ENCODE measurements at regions not wholly inside any gene's neighbourhood (a gene's known extent, or its start where the extent isn't known, plus 50 kb on each side); places are given as distances from the start of the nearest gene placed in this dataset.

DNA sequence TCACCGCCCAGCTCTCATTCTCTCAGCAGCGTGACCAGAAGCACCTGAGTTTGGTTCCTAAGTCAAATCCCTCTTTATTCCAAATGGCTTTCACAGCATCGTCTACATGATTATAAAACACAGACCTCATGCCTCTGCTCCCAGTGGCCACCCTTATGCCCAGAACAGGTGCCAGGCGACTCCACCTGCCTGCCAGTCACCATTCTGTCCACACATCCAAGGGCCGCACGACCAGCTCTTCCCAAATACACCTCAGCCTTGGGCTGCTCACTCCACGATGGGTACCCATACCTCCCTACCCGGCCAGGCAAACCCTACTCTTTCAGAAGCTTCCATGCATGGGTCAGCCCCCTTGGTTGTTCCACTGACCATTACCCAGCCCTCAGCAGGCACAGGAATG, 851.6 kb upstream of the SALL3 start:
- DNase-seq: no peak

DNA sequence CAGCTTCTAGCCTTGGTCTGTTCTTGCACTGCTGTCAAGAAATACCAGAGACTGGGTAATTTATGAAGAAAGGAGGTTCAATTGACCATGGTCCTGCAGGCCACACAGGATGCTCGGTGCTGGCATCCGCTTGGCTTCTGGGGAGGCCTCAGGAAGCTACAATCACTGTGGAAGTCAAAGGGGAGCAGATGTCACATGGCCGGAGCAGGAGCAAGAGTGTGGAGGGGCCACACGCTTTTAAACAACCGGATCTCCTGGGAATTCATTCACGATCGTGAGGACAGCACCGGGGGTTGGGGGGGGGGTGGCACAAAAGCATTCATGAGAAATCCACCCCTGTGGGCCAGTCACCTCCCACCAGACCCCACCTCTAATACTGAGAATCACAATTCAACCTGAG, 850.4 kb upstream of the SALL3 start:
- no peak for DNase-seq

DNA sequence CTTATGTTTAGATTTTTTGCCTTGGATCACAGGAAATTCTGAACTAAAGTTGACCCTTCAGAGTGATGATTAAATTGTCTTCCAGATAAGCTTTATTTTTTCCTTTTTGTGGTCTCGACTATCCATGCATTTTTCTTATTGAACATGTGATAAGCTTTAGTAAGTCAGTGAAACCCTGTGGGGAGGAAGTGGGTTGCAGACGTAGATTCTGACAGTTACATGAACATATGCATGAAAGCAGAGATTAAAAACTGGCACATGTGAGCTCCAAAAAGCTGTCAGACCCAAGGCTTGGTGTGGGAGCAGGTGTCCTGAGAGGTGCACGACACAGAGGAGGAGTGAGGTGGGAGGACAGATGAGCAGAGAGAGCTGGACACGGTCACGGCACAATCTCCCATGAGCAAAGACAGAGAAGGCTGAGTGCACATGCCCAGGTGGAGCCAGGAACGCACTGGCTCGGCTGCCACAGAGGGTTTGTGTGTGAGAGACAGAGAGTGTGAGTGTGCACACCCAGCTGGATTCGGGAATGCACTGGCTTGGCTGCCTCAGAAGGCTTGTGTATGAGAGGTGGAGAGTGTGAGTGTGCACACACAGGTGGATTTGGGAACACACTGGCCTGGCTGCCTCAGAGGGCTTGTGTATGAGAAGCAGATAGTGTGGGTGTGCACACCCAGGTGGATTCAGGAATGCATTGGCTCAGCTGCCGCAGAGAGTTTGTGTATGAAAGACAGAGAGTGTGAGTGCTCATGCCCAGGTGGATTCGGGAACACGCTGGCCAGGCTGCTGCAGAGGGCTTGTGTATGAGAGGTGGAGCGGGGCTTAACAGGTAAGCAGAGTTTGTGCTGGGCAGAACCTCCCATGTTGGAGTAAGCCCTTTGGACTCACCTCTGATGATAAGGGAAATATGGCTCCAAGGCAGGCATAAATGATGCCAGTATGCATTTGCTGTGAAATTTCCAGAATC, 849.1 kb upstream of the SALL3 start:
- DNase-seq: no peak

DNA sequence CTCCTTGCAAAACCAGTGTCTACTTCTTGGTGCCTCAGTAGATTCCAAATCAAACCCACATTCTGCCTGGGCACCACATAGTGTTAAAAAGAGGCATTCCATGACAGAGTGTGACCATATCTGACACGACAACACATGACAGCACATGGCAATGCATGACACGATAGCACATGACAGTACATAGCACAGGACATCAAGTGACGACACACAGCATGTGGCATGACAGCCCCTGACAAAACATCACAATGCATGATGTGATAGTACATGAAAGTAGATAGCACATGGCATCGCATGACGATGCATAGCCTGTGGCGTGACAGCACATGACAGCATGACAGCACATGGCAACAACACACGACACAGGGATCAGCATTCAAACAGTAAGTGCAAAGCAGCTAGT, 845.9 kb upstream of the SALL3 start:
- no peak for DNase-seq

DNA sequence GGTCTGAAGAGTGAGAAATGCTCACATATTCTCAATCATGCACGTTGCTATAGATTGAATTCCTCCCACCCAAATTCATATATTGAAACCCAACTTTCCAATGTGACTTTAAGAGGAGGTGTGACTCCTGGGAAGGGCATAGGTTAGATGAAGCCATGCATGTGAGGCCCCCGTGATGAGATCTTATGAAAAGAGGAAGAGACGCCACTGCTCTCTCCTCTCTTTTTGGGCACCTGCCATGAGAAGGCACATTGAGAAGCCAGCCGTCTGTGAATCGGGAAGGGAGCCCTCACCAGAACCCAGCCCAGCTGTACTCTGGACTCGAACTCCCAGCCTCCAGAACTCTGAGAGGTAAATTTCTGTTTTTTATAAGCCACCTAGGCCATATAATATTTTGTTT, 842.6 kb upstream of the SALL3 start:
- DNase-seq: no peak

DNA sequence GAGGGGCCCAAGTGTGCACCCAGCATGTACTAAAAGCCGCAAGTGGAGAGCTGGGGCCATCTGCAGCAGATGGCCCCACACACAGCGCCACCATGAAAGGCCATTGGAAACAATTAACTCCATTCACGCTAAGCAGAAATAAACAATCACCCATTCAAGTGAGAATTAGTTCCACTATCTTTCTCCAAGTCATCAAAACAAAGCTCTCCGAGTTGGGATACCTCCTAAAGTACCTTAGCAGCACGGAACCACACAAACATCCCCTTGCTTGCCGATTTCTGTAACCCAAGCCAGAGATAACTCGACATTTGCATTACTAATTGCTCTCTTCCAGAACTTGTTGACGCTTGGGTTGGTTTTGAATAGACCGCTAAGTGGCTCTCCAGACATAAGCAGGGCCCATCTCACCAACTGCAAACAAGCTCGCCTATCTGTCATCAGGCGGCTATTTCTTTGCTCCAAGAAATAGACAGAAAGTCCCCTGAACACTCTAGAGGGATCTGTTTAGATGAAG, 840.6 kb upstream of the SALL3 start:
- DNase-seq: peak; percentile 70

DNA sequence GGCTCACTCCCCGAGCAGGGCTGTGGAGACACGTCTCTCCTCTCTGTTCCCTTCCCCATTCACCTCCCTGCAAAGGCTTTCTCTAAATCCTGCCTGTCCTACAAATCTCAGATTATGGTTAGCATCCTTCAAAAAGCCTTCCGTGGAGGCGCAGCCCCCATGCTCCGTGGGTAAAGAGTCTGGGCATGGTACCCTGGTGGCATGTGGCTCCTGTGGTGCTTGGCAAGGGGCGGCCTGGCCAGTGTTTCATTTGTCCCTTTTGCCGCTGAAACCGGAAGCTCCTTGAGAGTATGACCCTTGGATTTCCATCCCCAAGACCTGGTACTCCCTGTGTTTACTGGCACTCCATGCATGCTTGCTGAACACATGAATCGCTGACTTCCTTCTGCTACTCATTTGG, 839.3 kb upstream of the SALL3 start:
- no peak for DNase-seq

DNA sequence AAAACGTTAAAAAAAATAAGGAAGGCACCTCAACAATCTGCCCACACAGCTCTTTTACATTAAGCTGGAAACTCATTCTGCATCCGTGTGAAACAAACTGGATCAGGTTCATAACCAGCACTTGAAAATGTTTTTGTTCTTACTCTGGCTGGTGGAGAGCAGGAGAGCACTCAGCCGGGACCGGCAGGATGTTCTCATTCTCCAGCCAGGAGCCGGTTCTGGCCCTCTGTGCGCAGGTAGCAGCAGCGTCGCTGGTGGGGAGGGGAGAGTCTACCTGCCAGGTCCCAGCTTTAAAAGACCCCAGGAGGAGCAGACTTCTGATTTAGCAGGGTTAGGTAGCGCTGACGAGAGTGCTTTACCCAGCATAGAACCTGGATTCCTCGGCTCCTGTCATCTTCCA, 834.9 kb upstream of the SALL3 start:
- no peak for DNase-seq

DNA sequence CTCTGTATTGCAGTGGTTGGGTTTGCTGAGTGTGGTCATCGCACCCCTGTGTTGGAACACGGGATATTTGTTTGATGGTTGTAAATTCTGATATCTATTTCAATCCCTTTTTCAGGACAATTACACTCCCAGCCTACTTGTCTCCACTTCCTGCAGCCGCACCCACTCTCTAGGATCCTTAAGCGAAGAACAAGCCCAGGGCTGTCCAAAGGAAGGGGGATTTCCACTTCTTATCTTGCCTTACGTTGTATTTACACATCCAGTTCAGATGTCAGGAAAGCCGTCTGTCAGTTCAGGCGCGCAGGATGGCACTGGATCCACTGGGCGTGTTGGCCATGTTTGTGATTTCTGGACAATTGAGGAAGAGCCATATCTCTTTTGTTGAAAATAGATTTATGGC, 834.5 kb upstream of the SALL3 start:
- DNase-seq: no peak

DNA sequence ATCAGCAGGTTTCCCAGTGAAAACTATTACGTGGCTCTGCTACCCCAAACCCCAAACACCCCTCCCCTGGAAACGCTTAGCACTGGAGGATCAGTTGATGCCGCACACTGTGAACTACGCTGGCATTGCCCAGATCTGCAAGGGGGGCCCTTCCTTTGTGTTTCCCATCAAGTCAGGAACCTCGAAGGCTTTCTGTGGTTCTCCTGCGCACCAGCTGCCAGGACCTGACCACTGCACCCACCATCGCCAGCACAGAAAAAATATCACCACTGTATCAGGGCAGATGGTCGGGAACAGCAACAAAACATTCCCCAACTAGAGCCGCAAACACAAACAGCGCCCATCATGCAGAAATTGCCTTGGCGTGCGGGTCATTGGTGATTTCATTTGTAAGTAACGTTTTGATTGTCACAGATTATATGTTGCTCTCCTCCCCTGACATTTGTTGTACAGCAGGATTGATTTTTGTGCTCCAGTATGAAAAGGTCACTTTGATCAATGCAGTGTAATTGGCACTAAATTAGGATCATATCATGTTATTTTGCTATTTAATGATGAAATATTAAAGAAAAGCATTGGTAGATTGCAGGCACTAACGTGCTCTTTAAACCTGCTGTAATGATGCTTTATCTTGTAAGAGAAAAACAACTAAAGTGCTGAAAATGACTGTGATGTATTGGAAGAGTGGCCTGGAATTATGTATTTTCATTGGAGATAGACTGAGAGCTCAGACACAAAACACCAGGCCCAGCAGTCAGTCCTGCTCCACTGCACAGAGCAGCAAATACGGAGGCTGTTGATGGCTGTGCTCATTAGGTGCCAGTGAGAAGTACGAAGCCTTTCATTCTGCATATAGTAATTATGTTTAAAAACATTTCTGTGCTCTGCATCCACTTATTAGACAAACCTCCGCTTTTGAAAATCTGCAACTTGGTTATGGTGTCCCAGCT, 833.2 kb upstream of the SALL3 start:
- DNase-seq: no peak

DNA sequence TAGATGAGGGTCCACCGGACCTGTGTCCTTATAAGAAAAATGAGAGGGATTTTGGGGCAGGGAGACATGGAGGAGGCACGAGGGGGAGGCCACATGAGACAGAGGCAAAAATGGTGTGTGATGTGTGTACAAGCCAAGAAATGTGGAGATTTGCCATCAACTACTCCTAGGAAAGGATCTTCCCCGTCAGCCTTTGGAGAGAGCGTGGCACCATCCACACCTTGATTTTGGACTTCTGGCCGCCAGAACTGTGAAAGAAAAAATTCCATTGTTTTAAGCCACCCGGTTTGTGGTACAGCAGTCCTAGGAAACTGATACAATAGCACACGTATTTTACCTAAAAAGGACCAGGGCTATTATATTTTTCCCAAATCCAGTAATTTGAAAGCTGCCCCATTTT, 829.0 kb upstream of the SALL3 start:
- no peak for DNase-seq

DNA sequence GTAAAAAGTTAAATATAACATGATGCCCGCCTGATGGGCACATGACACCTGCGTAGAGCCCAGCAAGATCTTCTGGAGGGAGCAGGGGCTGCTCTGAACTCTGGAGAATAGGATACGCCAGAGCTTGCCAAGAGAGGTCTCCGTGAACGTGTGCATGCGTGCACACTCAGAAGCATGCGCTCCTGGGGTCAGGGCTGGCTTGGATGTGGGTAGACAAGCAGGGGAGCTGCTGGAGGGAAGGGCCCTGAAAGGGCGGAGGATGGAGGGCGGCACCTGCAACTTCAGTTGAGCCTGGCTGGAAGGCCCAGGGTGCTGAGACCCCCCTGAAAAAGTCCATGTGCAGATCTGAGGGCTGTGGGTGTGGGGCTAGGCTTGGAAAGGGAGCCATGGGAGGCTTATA, 828.4 kb upstream of the SALL3 start:
- DNase-seq: no peak

DNA sequence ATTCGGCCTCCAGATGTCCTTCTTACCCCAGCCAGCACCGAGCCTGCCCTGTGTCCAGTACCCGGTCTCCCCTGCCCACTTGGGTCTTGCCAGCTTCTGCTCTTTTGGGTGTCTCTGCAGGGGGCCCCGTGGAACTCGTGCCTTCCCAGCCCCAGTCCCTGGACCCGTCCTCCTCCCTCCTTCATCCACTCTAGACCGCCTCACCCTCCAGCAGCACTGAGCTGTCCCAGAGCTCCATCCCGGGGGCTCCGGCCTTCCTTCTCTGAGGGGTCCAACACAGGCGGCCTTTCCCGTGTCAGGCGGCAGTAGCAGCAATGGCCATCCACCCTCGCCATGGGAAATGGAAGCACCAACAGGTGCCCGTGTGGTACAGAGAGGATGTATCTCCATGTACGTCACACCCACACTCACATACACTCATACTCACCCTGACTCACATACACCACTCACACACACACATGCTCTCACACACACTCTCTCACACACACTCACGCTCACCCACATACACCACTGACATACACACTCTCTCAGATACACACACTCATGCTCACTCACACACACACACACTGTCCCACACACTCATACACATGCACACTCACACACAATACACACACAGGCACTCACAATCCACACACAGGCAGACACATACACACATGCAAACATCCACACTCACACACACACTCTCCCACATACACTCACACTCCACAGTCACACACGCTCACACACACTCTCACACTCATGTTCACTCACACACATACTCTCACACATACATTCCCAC, 827.5 kb upstream of the SALL3 start:
- no peak for DNase-seq

DNA sequence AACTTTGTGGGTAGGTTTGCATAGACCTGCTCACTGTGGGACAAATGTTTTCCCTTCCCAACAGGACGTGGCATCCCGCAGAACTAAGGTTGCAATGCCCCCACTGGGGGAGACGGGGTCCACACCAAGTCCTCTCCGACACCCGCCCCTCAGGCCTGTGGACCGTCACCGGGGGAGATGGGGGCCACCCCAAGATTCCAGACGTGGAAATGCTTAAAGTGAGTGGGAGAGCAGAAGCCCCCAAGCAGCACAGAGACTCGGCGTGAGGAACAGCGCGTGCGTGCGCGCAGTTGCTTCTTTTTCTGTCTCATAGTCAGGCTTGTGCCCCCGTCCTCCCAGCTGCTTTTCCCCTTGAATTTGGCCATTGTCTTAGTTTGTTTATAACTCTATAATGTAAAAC, 826.3 kb upstream of the SALL3 start:
- DNase-seq: no peak

DNA sequence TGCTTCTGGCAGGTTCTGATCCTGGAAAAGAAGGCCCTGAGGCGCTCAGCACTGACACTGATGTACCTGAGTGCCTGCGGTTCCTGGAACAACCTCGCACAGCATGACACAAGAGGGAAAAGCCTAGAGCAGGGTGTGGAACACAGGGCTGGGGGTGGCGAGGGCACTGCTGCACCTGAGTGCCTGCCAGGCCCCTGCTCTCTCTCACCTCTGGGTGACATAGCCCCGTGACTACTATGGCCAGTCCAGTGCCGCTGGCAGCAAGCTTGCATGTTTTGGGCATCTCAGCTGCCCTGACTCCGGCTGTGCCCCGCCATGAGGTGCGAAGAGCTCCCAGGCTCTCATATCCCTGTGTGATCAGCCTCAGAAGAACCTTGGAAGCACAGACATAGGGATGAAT, 825.2 kb upstream of the SALL3 start:
- DNase-seq: no peak

DNA sequence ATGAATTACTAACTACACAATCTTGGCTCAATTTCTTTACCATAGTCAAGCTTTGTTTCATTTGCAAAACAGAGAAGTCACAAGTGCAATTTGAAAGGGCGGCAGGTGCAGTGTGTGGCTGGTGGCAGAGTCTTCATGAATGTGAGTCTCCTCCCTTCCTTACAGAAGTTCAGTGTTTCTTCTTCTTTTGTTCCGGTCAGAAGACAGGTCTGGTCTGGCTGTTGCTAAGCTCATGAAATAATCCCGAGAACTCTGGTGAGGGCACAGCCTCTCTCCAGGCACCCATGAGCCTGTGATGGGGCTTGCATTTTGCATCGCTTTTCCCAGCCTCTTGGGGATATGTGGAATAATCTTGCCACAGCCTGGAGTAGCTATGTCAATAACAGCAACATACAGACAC, 824.8 kb upstream of the SALL3 start:
- no peak for DNase-seq

DNA sequence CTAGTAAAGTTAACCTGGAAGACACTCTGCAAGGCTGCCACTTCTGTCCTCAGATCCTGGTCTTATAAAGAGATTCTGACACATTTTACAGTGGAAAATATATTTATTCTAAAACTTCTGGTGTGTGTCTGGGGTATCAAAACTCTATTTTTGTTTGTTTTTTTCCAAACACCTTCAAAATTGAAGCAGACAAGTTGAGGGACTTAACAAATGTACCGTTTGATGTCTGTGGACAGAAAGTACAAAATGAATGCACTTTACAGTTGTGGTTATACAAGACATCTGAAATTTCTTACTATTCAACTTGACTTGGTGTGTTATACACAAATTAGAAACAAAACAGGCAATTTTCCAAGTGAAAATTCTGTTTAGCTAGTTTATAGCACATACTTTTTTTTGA, 823.2 kb upstream of the SALL3 start:
- no peak for DNase-seq

DNA sequence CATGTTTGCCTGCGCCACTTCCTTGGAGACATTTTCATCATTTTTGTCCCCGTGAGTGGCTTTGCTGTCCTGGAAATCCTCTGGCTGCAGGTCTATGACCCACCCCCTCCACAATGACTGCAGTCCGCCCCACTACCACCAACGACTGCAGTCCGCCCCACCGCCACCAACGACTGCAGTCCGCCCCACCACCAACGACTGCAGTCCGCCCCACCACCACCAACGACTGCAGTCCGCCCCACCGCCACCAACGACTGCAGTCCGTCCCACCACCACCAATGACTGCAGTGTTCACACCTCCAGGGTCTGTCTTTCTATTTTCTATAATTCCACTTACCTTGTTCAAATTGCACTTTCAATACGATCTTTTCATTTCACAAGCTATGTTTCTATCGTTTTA, 820.7 kb upstream of the SALL3 start:
- no peak for DNase-seq

DNA sequence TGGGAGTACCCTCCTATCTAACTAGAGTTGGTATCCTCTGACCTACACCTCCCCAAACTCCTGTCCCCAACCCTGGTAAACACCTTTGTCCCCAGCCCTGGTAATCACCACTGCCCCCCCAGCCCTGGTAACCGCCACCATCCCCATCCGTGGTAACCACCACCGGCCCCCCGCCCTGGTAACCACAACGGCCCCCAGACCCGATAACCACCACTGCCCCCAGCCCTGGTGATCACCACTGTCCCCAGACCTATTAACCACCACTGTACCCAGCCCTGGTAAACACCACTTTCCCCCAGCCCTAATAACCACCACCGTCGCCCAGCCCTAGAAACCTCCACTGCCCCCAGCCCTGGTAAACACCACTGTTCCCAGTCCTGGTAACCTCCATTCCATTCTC, 820.2 kb upstream of the SALL3 start:
- no peak for DNase-seq

DNA sequence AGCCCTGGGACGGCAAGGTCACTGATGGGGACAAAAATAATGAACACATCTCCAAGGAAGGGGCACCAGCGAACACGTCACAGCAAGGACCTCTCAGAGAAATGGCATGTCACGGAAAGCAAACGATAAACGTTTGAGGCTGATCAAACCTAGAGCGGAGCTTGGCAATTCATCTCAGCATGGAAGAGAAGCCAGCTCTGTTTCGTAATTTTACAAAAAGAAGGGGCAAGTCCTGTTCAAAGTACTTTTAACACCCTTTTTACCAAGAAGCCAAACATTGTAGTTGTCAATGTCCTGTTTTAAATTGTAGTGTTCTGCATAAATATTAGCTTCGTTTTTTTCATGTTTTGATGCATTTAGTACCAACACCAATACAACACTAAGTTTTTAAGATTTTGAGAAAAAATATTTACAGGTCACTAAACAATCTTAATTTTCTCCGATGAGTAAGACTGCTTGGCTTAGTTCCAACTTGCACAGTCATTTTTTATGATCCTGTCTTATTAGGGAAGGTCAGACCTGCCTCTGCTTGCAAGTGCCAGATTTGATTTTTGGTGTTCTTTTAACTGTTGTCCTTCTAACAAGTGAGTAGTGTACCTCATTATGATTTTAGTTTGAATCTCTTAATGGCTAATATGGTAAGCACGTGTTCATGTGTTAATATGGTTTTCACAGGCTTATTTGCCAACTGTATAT, 818.5 kb upstream of the SALL3 start:
- DNase-seq: no peak

DNA sequence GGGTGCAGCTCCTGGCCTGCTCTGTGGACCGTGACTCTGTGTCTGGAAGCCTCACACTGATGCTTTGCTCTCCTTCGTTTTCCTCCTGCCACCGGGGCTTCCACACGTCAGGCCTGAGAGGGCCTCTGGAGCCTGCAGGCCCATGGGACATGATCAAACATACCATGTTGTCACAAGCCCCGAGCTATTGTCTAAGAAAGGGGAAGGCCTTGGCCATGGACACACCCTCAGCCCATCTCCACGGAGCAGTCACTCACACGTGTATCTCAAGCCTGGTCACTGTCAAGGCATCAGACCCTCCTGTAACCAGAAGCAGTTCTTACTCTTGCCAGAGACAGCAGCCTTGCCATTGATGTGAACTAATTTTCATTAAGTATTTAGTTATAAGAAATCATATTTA, 814.1 kb upstream of the SALL3 start:
- no peak for DNase-seq

DNA sequence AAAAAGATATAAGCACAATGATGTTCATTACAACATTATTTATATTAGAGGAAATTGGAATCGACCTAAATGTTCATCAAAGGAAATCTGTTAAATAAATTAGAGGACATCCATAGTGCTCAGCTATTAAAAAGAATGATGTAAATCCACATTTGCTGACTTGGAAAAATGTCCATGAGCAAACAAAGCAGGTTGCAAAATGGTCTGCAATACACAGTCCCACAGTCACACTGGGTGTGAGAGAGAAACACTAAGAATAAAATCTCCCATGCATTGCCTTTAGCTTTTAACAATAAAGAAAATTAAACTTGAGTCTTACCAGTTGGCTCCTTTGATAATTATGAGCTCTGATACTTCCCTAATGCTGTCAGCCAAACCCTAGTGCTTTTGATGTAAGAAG, 811.1 kb upstream of the SALL3 start:
- no peak for DNase-seq

Data from NCI-H1436 (cell line).